Gastroesophageal sphincter (tissue), 4 donors: ENCODE measurements at regions not wholly inside any gene's neighbourhood (a gene's known extent, or its start where the extent isn't known, plus 50 kb on each side); places are given as distances from the start of the nearest gene placed in this dataset.

Source experiments
- ATAC-seq: fragments of 150-250 bp; one replicate; pipeline ENCODE4 v1.9.1; 2016; ENCODE audit warnings: mild to moderate bottlenecking, moderate library complexity
- H3K27ac ChIP-seq, 4 donors: fragments of 200-600 bp; sonication (generic) in 3 of 4; 1 replicate in 3 of 4; 2 replicates in 1 of 4; pipeline ENCODE4 v1.5.1; 2016 to 2019
- H3K27me3 ChIP-seq: fragments of 200-600 bp; sonication (generic); one replicate; pipeline ENCODE4 v1.5.1; 2019
- H3K36me3 ChIP-seq, 2 donors: fragments of 200-600 bp; sonication (generic); one replicate each; pipeline ENCODE4 v1.5.1; 2019; ENCODE audit warnings: control low read depth in 1 of 2
- H3K4me1 ChIP-seq, 3 donors: fragments of 200-600 bp; sonication (generic); 1 replicate in 2 of 3; 2 replicates in 1 of 3; pipeline ENCODE4 v1.5.1; 2016 to 2019; ENCODE audit warnings: control low read depth in 2 of 3
- H3K4me3 ChIP-seq, 2 donors: fragments of 200-600 bp; sonication (generic); one replicate each; pipeline ENCODE4 v1.5.1; 2019; ENCODE audit warnings: mild to moderate bottlenecking in 1 of 2, moderate library complexity in 1 of 2
- H3K9me3 ChIP-seq, 3 donors: fragments of 200-600 bp; sonication (generic); one replicate each; pipeline ENCODE4 v1.5.1; 2017 to 2019; ENCODE audit warnings: control low read depth in 2 of 3
- EP300 ChIP-seq: sonication (generic); formaldehyde crosslinking; IDR thresholded peaks from one replicate; pipeline ENCODE4 v1.6.1; 2017; ENCODE audit warnings: antibody characterized with exemption, mild to moderate bottlenecking
- POLR2A ChIP-seq, 2 donors: fragments of 450-650 bp; IDR thresholded peaks; one replicate each; pipeline ENCODE4 v1.6.1; 2017; ENCODE audit warnings: antibody characterized with exemption in 2 of 2, mild to moderate bottlenecking in 2 of 2, moderate library complexity in 1 of 2
- POLR2AphosphoS5 ChIP-seq: sonication (generic); formaldehyde crosslinking; IDR thresholded peaks from one replicate; pipeline ENCODE4 v1.6.1; 2017; ENCODE audit warnings: antibody characterized with exemption
- WGBS, 2 donors: methylation state at CpG; one replicate each; pipeline ENCODE4 v1.1.5; 2018; ENCODE audit warnings: low coverage in 1 of 2; 5-methylcytosine and 5-hydroxymethylcytosine counted together
- TF ChIP-seq, protein P1 (sequence below), 4 experiments: fragments of 200-600 bp in 2 of 4; fragments of 450-650 bp in 2 of 4; sonication (generic) in 1 of 4; IDR thresholded peaks; one replicate each; pipeline ENCODE4 v1.5.1; 2017 to 2019; ENCODE audit warnings: antibody characterized with exemption in 4 of 4, mild to moderate bottlenecking in 2 of 4, moderate library complexity in 2 of 4

DNA sequence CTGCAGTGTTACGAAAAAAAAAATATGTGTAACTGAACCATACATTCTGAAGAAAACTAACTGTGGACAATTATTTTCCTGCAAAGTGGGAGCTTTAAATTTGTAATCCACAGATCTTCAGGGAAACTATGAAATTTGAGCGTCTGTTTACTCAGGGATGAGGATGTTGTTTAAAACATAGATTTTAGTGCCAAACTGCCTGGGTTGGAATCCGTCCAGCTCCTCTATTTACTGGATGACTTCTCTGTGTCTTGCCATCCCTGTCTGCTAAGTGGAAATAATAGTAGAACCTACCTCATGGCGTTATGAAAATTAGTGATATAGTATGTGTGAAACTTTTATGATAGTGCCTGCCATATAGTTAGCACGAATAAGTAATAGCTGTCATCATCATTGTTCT, 666.5 kb downstream of the SQOR start:
- no peak overlapping the region for H3K4me3 ChIP-seq
- ATAC-seq, result no peak
- 38 to 40% methylated on average over 5 of the region's 5 CpGs for WGBS, 2 donors
- TF ChIP-seq EP300 (no peak), POLR2AphosphoS5 (no peak), POLR2A (IDR thresholded peaks at IDR 0.05) (no peak)
- TF ChIP-seq, protein P1, sequence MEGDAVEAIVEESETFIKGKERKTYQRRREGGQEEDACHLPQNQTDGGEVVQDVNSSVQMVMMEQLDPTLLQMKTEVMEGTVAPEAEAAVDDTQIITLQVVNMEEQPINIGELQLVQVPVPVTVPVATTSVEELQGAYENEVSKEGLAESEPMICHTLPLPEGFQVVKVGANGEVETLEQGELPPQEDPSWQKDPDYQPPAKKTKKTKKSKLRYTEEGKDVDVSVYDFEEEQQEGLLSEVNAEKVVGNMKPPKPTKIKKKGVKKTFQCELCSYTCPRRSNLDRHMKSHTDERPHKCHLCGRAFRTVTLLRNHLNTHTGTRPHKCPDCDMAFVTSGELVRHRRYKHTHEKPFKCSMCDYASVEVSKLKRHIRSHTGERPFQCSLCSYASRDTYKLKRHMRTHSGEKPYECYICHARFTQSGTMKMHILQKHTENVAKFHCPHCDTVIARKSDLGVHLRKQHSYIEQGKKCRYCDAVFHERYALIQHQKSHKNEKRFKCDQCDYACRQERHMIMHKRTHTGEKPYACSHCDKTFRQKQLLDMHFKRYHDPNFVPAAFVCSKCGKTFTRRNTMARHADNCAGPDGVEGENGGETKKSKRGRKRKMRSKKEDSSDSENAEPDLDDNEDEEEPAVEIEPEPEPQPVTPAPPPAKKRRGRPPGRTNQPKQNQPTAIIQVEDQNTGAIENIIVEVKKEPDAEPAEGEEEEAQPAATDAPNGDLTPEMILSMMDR (IDR thresholded peaks at IDR 0.05), result no peak
- H3K36me3 ChIP-seq, result no peaks in the 10 kb centered on the region
- peaks cover 22% of the 10 kb centered on the region for H3K27me3 ChIP-seq
- H3K4me1 ChIP-seq, result no peaks in the 10 kb centered on the region
- no peaks in the 10 kb centered on the region for H3K9me3 ChIP-seq
- H3K27ac ChIP-seq, result no peak overlapping the region

DNA sequence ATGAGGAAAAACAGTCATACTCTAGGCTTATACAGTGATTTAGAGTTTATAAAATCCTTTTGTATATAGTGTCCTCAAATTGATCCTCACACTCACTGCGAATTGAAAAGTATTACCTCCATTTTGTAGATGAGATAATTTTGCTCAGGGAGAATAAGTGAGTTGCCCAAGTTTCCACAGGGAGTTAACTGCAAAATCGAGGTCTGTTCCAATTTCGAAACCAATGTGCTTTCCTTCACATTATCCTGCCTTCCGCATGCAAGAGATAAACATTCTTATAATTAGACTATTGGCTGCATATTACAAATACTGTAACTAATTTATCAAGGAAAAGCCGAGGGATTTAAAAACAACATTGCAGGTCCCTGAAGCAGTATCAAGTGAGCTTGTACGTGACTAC, 667.0 kb downstream of the SQOR start:
- Histone ChIP-seq H3K27ac (no peak overlapping the region), H3K36me3 (no peaks in the 10 kb centered on the region), H3K4me3 (no peak overlapping the region), H3K27me3 (peaks cover 23% of the 10 kb centered on the region), H3K4me1 (no peaks in the 10 kb centered on the region), H3K9me3 (no peaks in the 10 kb centered on the region)
- TF ChIP-seq, protein P1 (IDR thresholded peaks at IDR 0.05), result no peak
- no peak for TF ChIP-seq POLR2AphosphoS5
- no peak for TF ChIP-seq POLR2A (IDR thresholded peaks at IDR 0.05)
- TF ChIP-seq EP300, result no peak
- no peak for ATAC-seq
- WGBS, 2 donors, result 25 to 33% methylated on average over 6 of the region's 6 CpGs

DNA sequence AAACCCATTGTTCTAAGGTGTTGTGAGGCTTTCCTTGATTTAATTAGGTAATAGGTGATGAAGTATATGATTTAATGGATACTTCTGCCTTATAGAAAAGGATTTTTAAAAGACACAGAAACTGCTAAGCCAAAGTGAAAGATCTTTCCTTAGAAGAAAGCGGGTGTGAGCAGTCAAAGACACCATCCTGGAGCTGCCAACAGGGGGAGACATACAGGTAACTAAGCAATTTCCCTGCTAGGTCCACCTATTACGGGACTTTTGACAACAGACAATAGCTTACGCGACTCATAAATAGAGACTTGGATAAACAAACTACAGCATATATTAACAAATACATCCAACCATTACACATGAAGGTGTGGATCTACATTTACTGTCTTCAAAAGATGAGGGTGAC, 669.5 kb downstream of the SQOR start:
- peaks cover 24% of the 10 kb centered on the region for H3K27me3 ChIP-seq
- H3K27ac ChIP-seq, result no peak overlapping the region
- TF ChIP-seq, protein P1 (IDR thresholded peaks at IDR 0.05), result no peak
- no peak for TF ChIP-seq EP300
- TF ChIP-seq POLR2A (IDR thresholded peaks at IDR 0.05), result no peak
- no peak for TF ChIP-seq POLR2AphosphoS5
- ATAC-seq, result no peak
- no peak overlapping the region for H3K4me3 ChIP-seq
- 79 to 90% methylated on average over 3 to 4 of the region's 4 CpGs for WGBS, 2 donors
- no peaks in the 10 kb centered on the region for H3K9me3 ChIP-seq
- H3K4me1 ChIP-seq, result no peaks in the 10 kb centered on the region
- no peaks in the 10 kb centered on the region for H3K36me3 ChIP-seq

DNA sequence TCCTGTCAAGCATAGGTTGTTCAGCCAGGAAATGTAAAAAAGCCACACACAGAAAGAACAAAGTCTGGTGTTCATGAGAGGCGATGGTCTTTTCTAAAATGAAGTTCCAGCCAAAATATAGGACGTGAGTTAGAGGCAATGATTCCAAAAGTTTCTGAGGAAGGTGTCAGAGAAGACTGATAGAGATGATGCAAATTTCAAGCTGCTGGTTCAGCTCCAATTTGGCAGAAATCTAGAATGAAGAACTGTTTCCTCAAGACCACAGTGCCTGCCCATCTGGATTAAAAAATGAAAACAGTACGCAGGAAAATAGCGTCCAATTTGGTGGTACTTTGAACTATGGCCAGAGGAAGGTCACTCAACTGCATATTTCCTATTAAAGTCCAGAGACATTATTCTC, 672.9 kb downstream of the SQOR start:
- Histone ChIP-seq H3K27ac (no peak overlapping the region), H3K9me3 (no peaks in the 10 kb centered on the region), H3K4me3 (no peak overlapping the region), H3K27me3 (peaks cover 24% of the 10 kb centered on the region), H3K4me1 (no peaks in the 10 kb centered on the region), H3K36me3 (no peaks in the 10 kb centered on the region)
- 27 to 29% methylated on average over 4 of the region's 4 CpGs for WGBS, 2 donors
- TF ChIP-seq POLR2AphosphoS5, result no peak
- TF ChIP-seq POLR2A (IDR thresholded peaks at IDR 0.05), result no peak
- TF ChIP-seq EP300, result no peak
- TF ChIP-seq, protein P1 (IDR thresholded peaks at IDR 0.05), result no peak
- ATAC-seq, result no peak

DNA sequence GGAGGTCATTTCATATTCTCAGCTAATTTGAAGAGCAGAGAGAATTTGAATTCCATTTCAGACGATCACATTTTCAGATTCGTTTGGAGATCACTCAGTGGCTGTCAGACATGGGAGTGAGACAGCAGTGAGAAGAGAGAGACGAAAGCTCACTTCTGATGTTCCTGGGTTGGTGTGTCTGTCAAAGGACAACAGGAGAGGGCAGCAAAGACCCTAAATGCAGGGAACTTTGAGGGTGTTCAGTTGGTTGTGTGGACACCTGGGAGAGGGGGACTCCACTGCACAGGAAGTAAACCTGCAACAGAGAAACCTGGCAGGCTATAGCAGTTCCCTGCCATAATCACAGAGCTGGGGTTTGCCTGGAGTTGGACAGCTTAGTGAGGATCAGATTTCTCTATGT, 675.1 kb downstream of the SQOR start:
- WGBS, 2 donors, result 63 to 70% methylated on average over 2 to 3 of the region's 3 CpGs
- Histone ChIP-seq H3K9me3 (no peaks in the 10 kb centered on the region), H3K27ac (no peak overlapping the region), H3K4me3 (no peak overlapping the region), H3K36me3 (no peaks in the 10 kb centered on the region), H3K4me1 (no peaks in the 10 kb centered on the region), H3K27me3 (peaks cover 19% of the 10 kb centered on the region)
- TF ChIP-seq POLR2A (IDR thresholded peaks at IDR 0.05) (no peak), POLR2AphosphoS5 (no peak), EP300 (no peak)
- TF ChIP-seq, protein P1 (IDR thresholded peaks at IDR 0.05), result no peak
- ATAC-seq, result no peak
